Right lobe of liver (tissue), 6 donors: ENCODE measurements at regions not wholly inside any gene's neighbourhood (a gene's known extent, or its start where the extent isn't known, plus 50 kb on each side); places are given as distances from the start of the nearest gene placed in this dataset.

Experiments
- ATAC-seq, 4 donors: fragments of 200-7000 bp; cut with Tn5 transposase; one replicate each; pipeline ENCODE4 v1.9.1; 2020; ENCODE audit warnings: mild to moderate bottlenecking in 4 of 4, moderate library complexity in 4 of 4
- DNase-seq, 3 donors: peaks; one replicate each; pipeline ENCODE4 v3.0.0-alpha.2; 2020
- H3K27ac ChIP-seq, 3 donors: fragments of 200-600 bp; one replicate each; pipeline ENCODE4 v1.8.0; 2022
- H3K27me3 ChIP-seq, 2 donors: fragments of 200-600 bp; one replicate each; pipeline ENCODE4 v1.8.0; 2022
- H3K36me3 ChIP-seq, 4 donors: fragments of 200-600 bp; sonication (generic) in 1 of 4; one replicate each; pipeline versions ENCODE4 v1.5.1 to v1.8.0; 2017 to 2022; ENCODE audit warnings: control low read depth in 1 of 4
- H3K4me1 ChIP-seq, 4 donors: fragments of 200-600 bp; sonication (generic) in 1 of 4; one replicate each; pipeline versions ENCODE4 v1.5.1 to v1.8.0; 2017 to 2022; ENCODE audit warnings: control low read depth in 1 of 4
- H3K4me3 ChIP-seq, 3 donors: fragments of 200-600 bp; one replicate each; pipeline ENCODE4 v1.8.0; 2022
- H3K9me3 ChIP-seq, 4 donors: fragments of 200-600 bp; sonication (generic) in 1 of 4; one replicate each; pipeline versions ENCODE4 v1.5.1 to v1.8.0; 2017 to 2022; ENCODE audit warnings: control low read depth in 1 of 4
- POLR2A ChIP-seq: fragments of 450-650 bp; IDR thresholded peaks from one replicate; pipeline ENCODE4 v1.6.1; 2017; ENCODE audit warnings: antibody characterized with exemption, mild to moderate bottlenecking
- WGBS: methylation state at CpG from one replicate; pipeline ENCODE4 v1.1.6; 2018; ENCODE audit warnings: low coverage, low lambda C conversion rate; ENCODE audit not compliant: insufficient coverage; ENCODE audit errors: missing lambda C conversion rate; 5-methylcytosine and 5-hydroxymethylcytosine counted together
- intact Hi-C, 2 donors: fragments of 100-400 bp; cut with DNase I; formaldehyde crosslinking; loops; one replicate each; pipeline versions ENCODE4 v1.11.2 to v1.14.1; 2022
- TF ChIP-seq, protein P1 (sequence below), 4 donors: fragments of 200-600 bp in 3 of 4; fragments of 450-650 bp in 1 of 4; IDR thresholded peaks; one replicate each; pipeline versions ENCODE4 v1.5.1 to v1.8.0; 2016 to 2022; ENCODE audit warnings: antibody characterized with exemption in 4 of 4, mild to moderate bottlenecking in 2 of 4
- donor health status: DM: no; HTN: yes; CAD: no.
- donor health status: DM: no; HTN: no; CAD: no.
- donor health status: DM: no; HTN: no; CAD: no.
- donor health status: DM: no; HTN: yes; CAD: no.
- donor health status: DM: no; HTN: yes; CAD: no.

DNA sequence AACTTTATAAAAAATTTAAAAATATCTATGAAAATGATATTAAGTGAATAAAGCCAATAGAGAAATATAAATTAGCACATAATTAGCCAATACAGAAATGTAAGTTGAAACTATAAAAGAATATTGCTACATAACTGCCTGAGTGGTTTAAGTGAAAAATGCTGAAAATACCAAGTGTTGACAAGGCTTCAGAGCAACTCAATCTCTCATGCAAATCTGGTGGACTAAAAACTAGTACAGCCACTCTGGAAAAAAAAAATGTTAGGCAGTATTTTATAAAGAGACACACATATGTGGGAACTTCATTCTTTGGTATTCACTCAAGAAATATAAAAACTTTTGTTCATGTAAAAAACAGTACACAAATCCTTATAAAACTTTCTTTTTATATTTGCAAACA, 833.7 kb upstream of the ROBO1 start:
- H3K27ac ChIP-seq = no peak overlapping the region
- TF ChIP-seq, protein P1, sequence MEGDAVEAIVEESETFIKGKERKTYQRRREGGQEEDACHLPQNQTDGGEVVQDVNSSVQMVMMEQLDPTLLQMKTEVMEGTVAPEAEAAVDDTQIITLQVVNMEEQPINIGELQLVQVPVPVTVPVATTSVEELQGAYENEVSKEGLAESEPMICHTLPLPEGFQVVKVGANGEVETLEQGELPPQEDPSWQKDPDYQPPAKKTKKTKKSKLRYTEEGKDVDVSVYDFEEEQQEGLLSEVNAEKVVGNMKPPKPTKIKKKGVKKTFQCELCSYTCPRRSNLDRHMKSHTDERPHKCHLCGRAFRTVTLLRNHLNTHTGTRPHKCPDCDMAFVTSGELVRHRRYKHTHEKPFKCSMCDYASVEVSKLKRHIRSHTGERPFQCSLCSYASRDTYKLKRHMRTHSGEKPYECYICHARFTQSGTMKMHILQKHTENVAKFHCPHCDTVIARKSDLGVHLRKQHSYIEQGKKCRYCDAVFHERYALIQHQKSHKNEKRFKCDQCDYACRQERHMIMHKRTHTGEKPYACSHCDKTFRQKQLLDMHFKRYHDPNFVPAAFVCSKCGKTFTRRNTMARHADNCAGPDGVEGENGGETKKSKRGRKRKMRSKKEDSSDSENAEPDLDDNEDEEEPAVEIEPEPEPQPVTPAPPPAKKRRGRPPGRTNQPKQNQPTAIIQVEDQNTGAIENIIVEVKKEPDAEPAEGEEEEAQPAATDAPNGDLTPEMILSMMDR (IDR thresholded peaks at IDR 0.05) = no peak
- TF ChIP-seq POLR2A = no peak
- intact Hi-C loops = no loop called here
- H3K36me3 ChIP-seq = no peaks in the 10 kb centered on the region
- no peak for ATAC-seq
- H3K9me3 ChIP-seq = no peaks in the 10 kb centered on the region
- DNase-seq = no peak
- no peaks in the 10 kb centered on the region for H3K4me1 ChIP-seq
- H3K27me3 ChIP-seq = no peaks in the 10 kb centered on the region
- H3K4me3 ChIP-seq = no peak overlapping the region

DNA sequence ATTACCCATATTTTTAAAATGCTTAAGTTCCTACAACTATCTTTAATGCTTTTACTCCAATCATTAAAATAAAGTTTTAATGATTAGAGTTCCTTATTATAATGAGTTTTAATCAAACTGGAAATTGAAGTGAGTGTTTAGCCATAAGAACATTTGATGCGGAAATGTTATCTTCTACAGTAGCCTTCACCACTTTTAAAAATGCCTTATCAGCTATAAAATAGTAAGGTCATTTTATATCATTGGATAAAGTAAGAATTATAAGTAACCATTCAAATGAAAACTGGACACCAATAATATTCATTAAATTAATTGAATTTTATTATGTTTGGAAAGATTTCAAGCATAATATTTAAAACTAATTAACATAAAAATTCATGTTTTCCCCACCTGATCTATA, 825.0 kb upstream of the ROBO1 start:
- intact Hi-C loops = no loop called here
- WGBS = 24% methylated on average over 1 of the region's 1 CpG
- ATAC-seq = no peak

DNA sequence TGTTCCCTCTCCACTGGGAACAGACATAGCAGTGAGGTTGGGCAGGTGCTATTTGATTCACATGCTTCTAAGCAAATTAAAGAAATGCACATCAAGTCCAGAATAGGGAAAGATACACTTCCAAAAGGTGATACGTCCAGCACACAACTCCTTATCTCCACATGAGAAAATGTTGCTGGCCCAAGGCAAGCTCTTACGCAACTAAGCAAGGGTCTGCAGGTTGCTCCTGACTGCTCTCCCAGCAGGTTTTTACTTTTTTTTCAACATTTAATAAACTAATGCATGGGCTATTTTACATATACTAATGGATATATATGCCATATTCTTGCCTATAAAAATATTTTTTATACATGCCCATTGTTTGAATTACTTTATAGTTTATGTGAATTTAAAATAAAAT, 818.5 kb upstream of the ROBO1 start:
- Histone ChIP-seq H3K36me3 (no peaks in the 10 kb centered on the region), H3K27ac (no peak overlapping the region), H3K4me1 (no peaks in the 10 kb centered on the region), H3K27me3 (no peaks in the 10 kb centered on the region), H3K9me3 (no peaks in the 10 kb centered on the region), H3K4me3 (no peak overlapping the region)
- TF ChIP-seq, protein P1 (IDR thresholded peaks at IDR 0.05) = no peak
- no peak for TF ChIP-seq POLR2A
- ATAC-seq = no peak
- 60% methylated on average over 1 of the region's 2 CpGs for WGBS
- no peak for DNase-seq
- intact Hi-C loops = no loop called here

More for the DNA sequence above, 825.0 kb upstream of the ROBO1 start:
- H3K4me3 ChIP-seq = no peak overlapping the region
- no peak for DNase-seq
- TF ChIP-seq POLR2A = no peak
- TF ChIP-seq, protein P1 (IDR thresholded peaks at IDR 0.05) = no peak
- H3K9me3 ChIP-seq = no peaks in the 10 kb centered on the region
- H3K27ac ChIP-seq = no peak overlapping the region
- no peaks in the 10 kb centered on the region for H3K36me3 ChIP-seq
- no peaks in the 10 kb centered on the region for H3K4me1 ChIP-seq
- H3K27me3 ChIP-seq = no peaks in the 10 kb centered on the region

DNA sequence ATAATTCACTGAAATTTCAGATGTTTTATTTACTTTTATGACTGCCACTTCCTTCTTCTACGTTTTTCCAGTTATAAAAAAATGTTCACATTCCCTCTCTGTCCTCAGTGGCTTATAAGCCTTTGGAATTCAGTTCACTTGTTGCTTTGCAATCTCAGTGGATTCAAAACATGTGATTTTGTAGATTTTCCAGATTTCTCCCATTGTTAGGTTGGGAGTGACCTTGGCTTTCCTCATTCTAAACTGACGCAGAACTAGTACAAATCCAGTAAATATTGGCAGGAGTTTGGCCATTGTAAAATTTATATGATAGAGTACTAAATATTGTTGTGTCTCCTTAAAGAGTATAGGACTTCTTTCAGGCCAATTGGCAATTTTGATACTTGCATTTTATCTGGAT, 812.3 kb upstream of the ROBO1 start:
- ATAC-seq = no peak
- Histone ChIP-seq H3K4me3 (no peak overlapping the region), H3K4me1 (no peaks in the 10 kb centered on the region), H3K27ac (no peak overlapping the region), H3K36me3 (no peaks in the 10 kb centered on the region), H3K27me3 (no peaks in the 10 kb centered on the region), H3K9me3 (no peaks in the 10 kb centered on the region)
- 30% methylated on average over 2 of the region's 2 CpGs for WGBS
- DNase-seq = no peak
- TF ChIP-seq POLR2A = no peak
- TF ChIP-seq, protein P1 (IDR thresholded peaks at IDR 0.05) = no peak
- intact Hi-C loops = no loop called here

DNA sequence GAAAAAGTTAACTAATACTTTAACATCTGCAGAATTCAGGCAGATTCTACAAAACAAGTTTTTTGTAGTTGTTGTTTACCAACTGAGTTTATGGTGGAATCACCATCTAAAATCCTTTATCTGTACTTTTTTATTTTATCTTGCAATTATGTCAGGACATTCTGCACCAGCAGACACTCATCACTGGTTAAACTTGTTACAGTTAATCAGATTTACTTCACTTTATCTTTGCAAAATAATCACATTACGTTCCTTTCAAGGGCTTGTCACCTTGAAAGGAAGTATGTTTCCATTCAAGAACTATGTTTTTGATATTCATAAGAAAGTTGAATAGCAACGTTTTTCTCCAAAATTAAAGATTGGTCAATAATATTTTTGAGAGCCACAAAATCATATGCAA, 796.6 kb upstream of the ROBO1 start:
- WGBS = 15% methylated on average over 2 of the region's 2 CpGs
- intact Hi-C loops = no loop called here
- Histone ChIP-seq H3K4me1 (no peaks in the 10 kb centered on the region), H3K9me3 (no peaks in the 10 kb centered on the region), H3K4me3 (no peak overlapping the region), H3K27ac (no peak overlapping the region), H3K27me3 (no peaks in the 10 kb centered on the region), H3K36me3 (no peaks in the 10 kb centered on the region)
- no peak for DNase-seq
- TF ChIP-seq POLR2A = no peak
- ATAC-seq = no peak
